ENCODE measurements at regions not wholly inside any gene's neighbourhood (a gene's known extent, or its start where the extent isn't known, plus 50 kb on each side); places are given as distances from the start of the nearest gene placed in this dataset.

DNA sequence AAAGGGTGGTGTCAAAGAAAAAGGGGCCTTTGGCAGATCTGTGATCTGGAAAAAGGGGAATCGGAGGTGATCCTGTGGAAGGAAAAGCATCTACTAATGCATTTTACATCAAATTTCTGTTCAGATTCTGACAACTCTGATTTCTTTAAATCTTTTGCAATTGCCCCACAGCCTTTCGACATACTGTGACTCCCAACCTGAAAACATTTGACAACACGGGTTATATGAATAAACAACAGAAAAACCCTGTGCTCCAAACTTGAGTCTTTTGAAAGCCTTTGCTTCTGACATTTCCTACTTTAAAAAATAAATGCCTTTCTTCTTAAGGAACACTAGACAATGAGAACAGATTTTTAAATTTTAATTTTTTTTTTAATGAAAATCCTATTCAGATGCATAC lies 231.9 kb upstream of the HMGA2 start:
- H3K4me2 ChIP-seq (ENCODE audit: insufficient read depth, low read length), result no peak overlapping the region
- H3K4me3 ChIP-seq, result no peak overlapping the region
- intact Hi-C loops (cut with micrococcal nuclease) (no loop called here), in situ Hi-C loops (cut with MboI) (no loop called here)
- no peak overlapping the region for H3K9ac ChIP-seq (ENCODE audit: insufficient read depth in 1 of 2, low read depth in 2 of 2, low read length in 2 of 2)
- POLR2A ChIA-PET, result no interaction called here
- BruUV-seq (replicated peaks), result no TSS peak
- 10% methylated on average over 3 of the region's 3 CpGs for WGBS (ENCODE audit: insufficient coverage, low coverage, missing lambda C conversion rate)
- H3K79me2 ChIP-seq (ENCODE audit: control insufficient read depth, insufficient read depth, low read length), result no peaks in the 10 kb centered on the region
- H3K9me3 ChIP-seq (replicated peaks; ENCODE audit: control insufficient read depth, insufficient read depth, low read depth, low read length), result no peaks in the 10 kb centered on the region
- no peak for ATAC-seq
- peaks cover 0 to 6% of the 10 kb centered on the region in 2 experiments; a peak in 1 of 5 replicates for H3K4me1 ChIP-seq (replicated peaks in 1 of 2; ENCODE audit: control insufficient read depth in 2 of 2, insufficient read depth in 2 of 2, low read length in 2 of 2)
- H3K9me1 ChIP-seq (ENCODE audit: control insufficient read depth, insufficient read depth, low read length), result no peaks in the 10 kb centered on the region
- H4K20me1 ChIP-seq (replicated peaks; ENCODE audit: control insufficient read depth, insufficient read depth, low read length), result no peaks in the 10 kb centered on the region
- no peak overlapping the region for H2AFZ ChIP-seq (ENCODE audit: low read depth, low read length)
- FAIRE-seq, result no peak
- no peak overlapping the region for H3K27ac ChIP-seq (ENCODE audit: extremely low read depth, low read depth, low read length)
- DNase-seq (ENCODE audit: extremely low read depth in 1 of 4, low spot score in 3 of 4), result no peak
- H3K36me3 ChIP-seq (ENCODE audit: control insufficient read depth, insufficient read depth, low read length), result no peaks in the 10 kb centered on the region
- CTCF ChIA-PET (ENCODE audit: low intra/inter-chr PET ratio), result no interaction called here
- H3K27me3 ChIP-seq (ENCODE audit: control insufficient read depth in 2 of 2, insufficient read depth in 2 of 2, low read length in 2 of 2), result no peaks in the 10 kb centered on the region
- TF ChIP-seq KDM1A (IDR thresholded peaks at IDR 0.05) (no peak), SPI1 (IDR thresholded peaks at IDR 0.05; ENCODE audit: borderline replicate concordance, low read depth, low read length) (no peak), XRCC3 (IDR thresholded peaks at IDR 0.05) (no peak), ZNF75A (CRISPR knock-in tag; IDR thresholded peaks at IDR 0.05) (no peak), LARP7 (IDR thresholded peaks at IDR 0.05) (no peak), PHTF2 (CRISPR knock-in tag; IDR thresholded peaks at IDR 0.05) (no peak), NFIX (CRISPR knock-in tag; IDR thresholded peaks at IDR 0.05; ENCODE audit: low read depth) (no peak), KLF13 (tag; IDR thresholded peaks at IDR 0.05; ENCODE audit: borderline replicate concordance, low read depth) (no peak), HNRNPK (IDR thresholded peaks at IDR 0.05; ENCODE audit: low read depth, low read length, poor library complexity, severe bottlenecking) (no peak), KAT2B (IDR thresholded peaks at IDR 0.05; ENCODE audit: low read depth, low read length) (no peak), MTF1 (CRISPR knock-in tag; IDR thresholded peaks at IDR 0.05; ENCODE audit: borderline replicate concordance) (no peak), HDAC3 (IDR thresholded peaks at IDR 0.05; ENCODE audit: borderline replicate concordance, partially characterized antibody) (no peak), SMARCA4 (IDR thresholded peaks at IDR 0.05) (no peak), HDGF (IDR thresholded peaks at IDR 0.05) (no peak)
- TF ChIP-seq, protein P1, sequence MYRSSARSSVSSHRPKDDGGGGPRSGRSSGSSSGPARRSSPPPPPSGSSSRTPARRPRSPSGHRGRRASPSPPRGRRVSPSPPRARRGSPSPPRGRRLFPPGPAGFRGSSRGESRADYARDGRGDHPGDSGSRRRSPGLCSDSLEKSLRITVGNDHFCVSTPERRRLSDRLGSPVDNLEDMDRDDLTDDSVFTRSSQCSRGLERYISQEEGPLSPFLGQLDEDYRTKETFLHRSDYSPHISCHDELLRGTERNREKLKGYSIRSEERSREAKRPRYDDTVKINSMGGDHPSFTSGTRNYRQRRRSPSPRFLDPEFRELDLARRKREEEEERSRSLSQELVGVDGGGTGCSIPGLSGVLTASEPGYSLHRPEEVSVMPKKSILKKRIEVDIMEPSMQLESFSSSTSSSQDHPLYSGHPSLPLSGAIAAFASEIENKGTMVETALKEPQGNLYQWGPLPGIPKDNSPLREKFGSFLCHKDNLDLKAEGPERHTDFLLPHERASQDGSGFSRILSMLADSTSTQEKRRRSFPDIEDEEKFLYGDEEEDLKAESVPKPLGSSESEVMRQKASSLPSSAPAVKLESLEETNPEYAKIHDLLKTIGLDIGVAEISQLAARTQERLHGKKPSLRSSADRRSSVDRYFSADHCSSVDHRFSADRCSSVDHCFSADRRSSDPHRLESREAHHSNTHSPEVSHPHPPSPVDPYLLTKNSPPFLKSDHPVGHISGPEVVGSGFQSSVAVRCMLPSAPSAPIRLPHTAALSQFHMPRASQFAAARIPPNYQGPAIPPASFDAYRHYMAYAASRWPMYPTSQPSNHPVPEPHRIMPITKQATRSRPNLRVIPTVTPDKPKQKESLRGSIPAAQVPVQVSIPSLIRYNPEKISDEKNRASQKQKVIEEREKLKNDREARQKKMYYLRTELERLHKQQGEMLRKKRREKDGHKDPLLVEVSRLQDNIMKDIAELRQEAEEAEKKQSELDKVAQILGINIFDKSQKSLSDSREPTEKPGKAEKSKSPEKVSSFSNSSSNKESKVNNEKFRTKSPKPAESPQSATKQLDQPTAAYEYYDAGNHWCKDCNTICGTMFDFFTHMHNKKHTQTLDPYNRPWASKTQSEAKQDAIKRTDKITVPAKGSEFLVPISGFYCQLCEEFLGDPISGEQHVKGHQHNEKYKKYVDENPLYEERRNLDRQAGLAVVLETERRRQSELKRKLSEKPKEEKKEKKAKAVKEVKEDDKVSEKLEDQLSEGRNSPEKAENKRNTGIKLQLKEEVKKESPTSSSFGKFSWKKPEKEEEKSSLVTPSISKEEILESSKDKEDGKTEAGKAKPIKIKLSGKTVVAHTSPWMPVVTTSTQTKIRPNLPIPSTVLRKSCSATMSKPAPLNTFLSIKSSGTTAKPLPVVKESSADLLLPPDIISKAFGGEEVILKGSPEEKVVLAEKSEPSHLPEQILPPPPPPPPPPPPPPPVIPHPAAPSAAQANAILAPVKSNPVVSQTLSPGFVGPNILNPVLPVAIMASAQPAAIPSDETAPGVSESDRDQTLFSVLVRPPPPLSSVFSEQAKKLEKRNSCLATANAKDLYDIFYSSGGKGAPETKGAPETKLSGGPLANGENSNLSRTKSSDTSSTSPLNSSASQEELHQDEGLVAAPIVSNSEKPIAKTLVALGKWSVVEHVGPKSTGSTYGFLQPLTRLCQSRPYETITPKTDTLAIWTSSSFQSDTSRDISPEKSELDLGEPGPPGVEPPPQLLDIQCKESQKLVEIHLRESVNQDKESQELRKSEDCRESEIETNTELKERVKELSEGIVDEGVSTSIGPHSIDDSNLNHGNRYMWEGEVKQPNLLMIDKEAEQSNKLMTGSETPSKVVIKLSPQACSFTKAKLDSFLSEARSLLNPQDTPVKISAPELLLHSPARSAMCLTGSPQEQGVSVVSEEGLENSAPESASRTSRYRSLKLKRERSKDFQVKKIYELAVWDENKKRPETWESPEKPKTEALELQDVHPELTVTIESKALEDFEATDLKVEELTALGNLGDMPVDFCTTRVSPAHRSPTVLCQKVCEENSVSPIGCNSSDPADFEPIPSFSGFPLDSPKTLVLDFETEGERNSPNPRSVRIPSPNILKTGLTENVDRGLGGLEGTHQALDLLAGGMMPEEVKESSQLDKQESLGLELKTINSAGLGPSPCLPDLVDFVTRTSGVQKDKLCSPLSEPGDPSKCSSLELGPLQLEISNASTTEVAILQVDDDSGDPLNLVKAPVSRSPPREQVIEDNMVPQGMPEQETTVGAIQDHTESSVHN (IDR thresholded peaks at IDR 0.05; ENCODE audit: borderline replicate concordance in 1 of 2, low read depth in 1 of 2), result no peak
- TF ChIP-seq, protein P2, sequence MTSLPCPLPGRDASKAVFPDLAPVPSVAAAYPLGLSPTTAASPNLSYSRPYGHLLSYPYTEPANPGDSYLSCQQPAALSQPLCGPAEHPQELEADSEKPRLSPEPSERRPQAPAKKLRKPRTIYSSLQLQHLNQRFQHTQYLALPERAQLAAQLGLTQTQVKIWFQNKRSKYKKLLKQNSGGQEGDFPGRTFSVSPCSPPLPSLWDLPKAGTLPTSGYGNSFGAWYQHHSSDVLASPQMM (CRISPR knock-in tag; IDR thresholded peaks at IDR 0.05), result no peak
